ENCODE measurements at regions not wholly inside any gene's neighbourhood (a gene's known extent, or its start where the extent isn't known, plus 50 kb on each side); places are given as distances from the start of the nearest gene placed in this dataset.
"Not testable (repeated sequence)": the region's sequence is repeated elsewhere in the genome, so short reads cannot be mapped to it uniquely, and the experiment has no call there.

DNA sequence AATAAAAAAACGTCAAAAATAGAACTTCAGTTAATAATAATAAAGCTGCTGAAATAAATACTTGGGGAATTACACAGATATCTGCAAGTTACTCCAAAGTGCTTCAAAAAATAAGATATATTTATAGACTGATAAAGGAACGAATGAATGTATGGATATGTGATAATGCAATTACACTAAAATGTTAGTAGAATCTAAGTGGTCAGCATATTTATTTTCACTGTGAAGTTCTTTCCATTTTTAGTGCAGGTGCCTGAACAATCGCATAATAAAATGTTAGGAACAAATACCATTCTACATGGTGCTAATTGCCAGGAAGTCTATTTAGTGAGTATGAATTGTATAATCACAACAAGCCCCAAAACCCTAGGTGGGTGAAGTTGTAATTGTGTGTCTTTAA, 169.6 kb upstream of the RGPD4 start:
- no peak for DNase-seq

DNA sequence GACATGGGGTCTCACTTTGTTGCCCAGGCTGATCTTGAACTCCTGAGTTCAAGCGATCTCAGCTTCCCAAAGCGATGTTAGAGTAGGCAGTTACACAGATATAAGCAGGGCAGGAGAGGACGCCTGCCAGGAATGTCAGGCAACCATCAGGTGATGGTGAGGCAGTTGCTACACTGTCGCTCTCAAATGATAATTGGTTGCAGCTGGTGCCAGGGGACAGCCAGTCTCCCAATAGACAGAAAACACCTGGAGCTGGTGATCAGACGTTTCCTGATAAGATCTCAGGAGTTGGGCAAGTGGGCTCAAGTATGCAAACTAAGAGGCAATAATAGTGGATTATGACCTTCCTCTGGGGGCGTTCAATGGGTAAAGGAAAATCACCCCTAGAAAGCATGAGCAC, 163.1 kb upstream of the RGPD4 start:
- no peak for DNase-seq

DNA sequence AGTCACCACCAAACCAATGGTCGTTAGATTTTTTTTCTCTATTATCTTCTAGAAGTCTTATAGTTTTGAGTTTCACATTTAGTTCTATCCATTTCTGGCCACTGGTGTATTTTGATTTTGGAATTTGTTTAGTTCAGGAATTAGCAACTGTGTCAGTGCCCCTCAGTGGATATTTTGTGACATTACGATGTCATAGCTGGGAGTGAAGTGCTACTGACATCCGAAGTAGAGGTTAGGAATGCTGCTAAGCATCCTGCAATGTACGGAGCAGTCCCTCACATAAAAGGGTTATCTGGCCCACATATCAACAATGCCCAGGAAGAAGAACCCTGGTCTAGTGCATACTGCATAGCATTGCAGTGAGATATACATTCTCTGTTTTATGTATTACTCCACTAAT, 157.4 kb upstream of the RGPD4 start:
- no peak for DNase-seq

DNA sequence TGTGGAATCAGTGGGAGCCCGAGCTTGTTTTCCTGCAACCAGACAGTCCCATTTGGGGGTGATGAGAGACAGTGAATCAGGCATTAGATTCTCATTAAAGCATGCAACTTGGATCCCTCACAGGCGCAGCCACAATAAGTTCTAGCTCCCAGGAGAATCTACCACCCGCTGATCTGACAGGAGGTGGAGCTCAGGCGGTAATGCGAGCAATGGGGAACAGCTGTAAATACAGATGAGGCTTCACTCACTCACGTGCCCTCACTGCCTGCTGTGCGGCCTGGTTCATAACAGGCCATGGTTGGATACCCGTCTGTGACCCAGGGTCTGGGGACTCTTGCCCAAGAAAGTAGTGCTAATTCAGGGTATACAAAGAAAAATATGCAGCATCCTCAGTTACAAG, 144.8 kb upstream of the RGPD4 start:
- DNase-seq: no peak

DNA sequence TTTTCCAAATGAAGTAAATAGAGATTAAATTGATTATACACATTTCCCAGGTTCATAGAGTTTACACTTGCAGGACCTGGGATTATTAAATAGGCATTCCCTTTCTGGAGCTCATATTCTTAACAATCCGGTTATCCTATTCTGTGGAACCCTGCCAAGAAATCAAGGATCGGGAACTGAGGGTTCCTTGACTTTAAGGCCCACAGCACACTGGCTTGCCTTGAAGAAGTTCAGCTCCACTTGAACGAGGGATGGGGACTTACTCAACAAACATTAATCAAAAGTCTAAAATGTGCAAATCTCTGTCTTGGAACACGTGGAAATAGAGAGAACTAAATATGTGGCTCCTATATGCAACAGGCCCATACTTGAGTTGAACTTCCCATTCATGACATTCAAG, 142.3 kb upstream of the RGPD4 start:
- no peak for DNase-seq

DNA sequence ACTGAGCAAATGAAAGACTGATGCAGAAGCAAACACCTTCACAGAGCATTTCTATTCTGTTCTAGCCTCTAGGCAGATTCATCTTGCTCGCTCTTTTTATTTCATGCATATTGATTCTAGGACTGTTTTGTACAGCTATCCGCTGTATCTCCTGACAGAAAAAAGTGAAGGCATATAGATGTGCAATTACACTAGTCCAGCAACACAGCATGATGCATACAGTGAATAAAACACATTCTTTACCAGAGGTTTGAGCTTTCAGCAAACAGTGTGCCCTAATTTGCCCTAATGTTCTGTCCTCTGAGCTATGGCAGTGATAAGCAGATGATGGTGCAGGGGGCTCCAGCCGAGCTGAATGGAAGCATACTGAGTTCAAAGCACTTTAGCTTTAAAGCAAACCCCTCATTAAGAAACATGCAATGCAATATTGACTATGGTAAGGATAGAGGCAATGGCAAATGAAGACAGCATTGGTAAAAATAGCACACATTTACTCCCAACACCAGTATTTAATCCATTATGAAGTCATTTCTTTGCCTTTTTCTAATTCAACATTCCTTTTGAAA, 141.2 kb upstream of the RGPD4 start:
- no peak for DNase-seq

DNA sequence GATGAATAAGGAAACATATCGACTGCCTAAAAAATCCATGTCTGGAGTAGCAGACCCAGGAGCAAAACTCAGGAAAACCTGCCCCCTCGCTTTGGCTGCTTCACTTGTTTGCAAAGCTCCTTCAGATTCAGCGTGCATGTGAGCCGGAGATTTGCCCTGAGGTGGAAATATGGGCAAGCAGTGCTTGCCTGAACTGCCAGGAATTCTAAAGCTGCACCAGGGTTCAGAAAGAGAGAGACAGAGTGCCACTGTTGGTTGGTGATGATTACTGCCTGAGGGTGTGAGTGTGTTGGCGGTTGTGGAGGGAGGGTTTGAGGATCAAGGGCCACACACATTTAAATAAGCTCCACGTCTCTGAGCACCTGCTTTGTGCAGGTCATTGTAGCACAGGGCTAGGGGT, 139.6 kb upstream of the RGPD4 start:
- no peak for DNase-seq

DNA sequence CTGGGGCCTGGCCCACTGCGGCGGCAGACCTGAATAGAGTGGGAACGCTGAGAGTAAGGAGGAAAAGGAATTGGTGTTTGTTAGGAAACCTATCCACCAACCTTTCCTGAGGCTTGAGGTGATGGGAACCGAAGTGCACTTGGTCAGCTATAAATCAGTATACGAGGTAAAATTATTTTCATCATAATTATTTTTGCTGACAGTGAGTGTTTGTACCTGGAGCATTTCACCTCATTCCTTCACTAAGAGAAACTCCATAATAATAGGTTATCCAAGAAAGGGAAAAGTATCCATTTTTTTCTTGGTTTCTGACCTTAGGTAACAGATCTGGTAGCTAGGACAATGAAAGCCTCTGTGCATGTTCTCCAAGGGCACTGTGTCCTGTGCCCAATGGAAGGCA, 138.6 kb upstream of the RGPD4 start:
- no peak for DNase-seq

DNA sequence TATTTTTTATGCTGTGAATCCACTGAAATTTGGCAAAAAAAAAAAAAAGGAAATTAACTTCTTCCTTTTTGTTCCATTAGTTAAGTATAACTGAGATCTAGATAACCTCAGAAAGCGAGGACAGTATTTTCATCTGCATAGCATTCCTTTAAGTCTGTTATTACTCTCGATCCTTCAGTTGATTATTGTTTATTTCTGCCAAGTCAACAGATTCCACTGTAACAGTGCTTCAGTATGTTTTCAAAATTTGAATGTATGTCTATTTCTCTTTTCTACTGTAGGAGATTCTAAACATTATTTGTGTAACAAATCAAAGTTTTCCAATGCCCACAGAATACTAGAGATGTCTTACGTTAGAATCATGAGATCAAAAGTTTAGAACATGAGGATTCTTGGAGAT, 133.1 kb upstream of the RGPD4 start:
- no peak for DNase-seq

DNA sequence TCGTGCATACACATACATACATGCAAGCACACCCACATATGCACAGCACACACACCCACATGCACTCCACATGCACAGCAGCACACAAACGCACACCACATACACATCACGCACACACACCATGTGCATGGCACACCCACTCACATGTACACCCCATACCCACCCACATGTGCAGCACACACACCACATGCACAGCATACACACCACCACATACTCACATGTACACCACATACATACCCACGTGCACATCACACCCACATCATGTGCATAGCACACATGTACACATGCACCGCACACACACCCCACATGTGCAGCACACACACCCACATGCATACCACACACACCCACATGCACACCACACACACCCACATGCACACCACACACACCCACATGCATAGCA, 132.0 kb upstream of the RGPD4 start:
- DNase-seq: no peak

DNA sequence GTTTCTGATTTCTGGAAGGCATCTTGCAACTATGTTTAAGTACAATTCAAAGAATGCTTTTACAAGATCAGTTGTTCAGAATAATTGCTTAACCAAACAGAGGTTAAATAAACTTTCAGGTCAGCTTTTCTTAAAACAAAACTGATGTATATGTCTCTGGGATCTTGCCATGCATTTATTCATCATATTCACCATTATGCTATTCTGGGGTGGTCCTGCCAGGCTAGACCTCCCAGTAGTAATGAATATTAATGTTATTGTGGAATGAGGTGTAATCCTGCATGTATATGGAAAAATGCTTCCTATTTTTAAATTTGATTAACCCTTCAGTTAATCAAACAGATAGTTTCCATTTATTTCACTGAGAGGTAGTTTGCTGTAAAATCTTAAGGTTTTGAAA, 129.3 kb upstream of the RGPD4 start:
- no peak for DNase-seq

DNA sequence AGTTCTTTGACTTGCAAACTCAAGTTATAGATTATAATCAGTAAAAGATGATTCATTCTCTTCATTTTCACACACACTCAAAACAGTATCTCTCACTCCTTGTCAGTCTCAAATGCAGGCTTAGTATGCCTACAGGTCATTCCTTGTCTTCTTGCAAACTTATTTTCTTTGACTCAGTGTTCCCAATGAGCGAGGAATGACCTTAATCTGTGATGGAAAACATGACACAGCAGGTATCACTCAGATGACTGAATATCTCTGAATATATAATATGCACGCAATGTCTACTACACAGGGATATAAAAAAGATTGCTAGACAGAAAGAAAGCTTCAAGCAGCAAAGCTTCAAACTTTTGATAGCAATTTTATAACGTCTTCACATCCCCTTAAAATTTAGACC, 127.8 kb upstream of the RGPD4 start:
- DNase-seq: no peak

DNA sequence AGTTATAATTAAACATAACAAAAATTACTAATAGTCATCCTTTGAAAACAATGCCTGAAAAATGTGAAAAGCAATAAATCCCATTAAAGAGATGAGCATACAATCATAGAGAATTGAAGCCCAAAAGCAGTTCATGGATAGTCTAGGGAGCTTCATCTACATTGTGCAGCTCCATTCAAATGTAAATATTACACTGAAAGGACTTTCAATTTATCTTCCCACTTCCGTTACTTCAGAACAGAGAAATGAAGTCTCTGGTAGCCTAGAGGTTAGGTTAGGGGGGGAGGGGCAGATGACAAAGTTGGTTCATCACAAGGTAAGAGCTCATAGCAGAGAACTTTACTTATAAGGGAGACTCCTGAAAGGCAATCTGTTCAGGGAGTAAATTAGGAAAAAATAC, 126.6 kb upstream of the RGPD4 start:
- no peak for DNase-seq

DNA sequence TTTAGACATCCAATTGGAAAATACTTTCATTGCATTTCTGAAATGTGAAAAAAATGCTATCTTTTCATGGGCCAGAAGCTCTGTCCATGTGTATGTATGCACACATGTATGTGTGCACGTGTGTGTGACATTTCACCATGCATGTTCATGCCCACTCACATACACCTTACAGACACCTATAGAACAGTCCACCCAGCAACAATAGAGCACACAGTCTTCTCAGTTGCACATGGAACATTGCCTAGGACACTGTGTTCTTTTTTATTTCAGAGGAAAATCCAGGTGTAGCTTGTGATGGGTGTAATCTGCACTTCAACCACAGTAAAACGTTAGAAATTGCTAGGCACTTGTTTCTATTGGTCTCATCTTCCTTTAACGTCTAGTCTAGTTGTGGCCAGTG, 114.8 kb upstream of the RGPD4 start:
- no peak for DNase-seq

DNA sequence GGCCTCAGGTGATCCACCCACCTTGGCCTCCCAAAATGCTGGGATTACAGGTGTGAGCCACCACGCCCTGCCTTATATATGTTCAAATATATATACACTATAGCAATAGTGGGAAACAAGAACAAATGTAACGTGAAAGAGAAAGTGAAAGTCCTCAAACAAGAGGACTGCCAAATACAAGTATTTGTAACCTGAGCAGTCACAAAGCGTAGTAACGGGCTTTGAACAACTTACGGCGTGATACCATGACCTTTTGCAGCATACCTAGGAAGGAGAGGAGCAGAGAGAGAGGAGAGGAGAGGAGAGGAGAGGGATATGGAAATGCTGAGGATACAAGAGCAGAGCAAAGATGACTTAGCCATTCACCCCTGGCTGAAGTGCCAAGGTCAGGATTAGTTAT, 113.8 kb upstream of the RGPD4 start:
- peak; percentile 18 for DNase-seq

DNA sequence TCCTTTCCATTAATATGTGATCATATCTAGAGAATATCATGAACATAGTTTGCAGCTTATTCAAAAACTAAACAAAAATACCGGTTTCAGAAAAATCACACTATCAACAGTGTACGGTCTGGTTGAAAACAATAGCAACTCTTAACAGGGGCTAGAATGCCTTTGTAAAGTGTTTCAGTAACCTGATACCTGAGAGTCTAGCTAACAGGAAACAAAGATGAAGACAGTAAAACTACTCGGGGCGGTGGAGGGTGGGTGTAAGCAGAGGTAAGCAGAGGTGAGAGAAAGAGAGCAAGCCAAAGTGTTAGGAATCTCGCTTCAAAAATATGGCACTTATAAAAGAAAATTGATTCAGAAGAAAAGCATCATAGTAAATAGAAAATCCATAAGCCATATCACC, 109.0 kb upstream of the RGPD4 start:
- peak; percentile 7 for DNase-seq

DNA sequence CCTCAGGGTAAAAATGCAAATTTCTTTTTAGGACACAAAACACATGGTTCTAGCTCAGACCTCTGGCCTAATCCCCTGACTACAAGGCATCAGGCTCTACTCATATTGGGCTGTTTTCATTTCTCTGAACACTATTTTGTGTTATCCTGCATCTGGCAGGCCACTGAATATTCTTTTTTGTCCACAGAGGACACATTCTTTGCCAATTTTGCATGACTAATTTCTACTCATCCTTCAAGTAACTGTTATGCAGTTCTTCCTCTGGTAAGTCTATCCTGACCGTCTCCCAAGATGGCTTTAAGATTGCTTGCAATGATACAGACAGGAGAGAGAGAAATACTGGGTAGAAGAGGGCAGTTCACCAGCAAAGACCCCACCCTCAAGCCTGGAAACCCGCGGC, 107.6 kb upstream of the RGPD4 start:
- DNase-seq: no peak

DNA sequence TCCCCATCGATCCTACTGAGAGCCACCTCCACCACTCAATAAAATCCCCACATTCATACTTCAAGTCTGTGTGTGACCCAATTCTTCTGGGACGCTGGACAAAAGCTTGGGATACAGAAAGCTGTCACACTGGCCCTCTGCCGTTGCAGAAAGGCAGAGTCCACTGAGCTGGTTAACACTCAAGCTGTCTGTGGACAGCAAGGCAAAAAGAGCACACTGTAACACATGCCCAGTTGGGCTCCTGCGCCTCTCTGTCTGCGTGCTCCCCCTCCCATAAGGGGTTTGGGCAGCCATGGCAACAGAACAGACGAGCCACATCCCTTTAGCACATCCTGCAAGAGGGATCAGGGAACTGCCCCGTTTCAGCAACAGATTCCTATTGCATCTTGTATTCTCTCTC, 106.9 kb upstream of the RGPD4 start:
- no peak for DNase-seq

DNA sequence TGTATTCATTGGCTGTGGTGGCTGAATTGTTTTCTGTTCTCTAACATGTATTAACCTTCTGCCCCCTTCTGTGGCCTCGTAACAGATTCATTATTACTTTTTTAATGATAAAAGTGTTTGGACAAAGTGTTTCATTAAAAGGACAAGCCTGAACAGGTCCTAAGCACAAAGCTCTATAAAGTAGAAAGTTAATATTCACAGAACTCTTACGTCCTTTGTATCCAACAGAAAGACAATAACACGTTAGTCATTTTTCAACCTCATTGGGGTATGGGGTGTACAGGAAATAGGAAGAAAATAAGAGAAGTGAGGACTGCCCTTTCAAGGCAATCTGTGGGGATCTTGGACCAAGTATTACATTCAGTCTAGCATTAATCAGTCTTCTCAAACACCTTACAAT, 105.5 kb upstream of the RGPD4 start:
- DNase-seq: no peak

DNA sequence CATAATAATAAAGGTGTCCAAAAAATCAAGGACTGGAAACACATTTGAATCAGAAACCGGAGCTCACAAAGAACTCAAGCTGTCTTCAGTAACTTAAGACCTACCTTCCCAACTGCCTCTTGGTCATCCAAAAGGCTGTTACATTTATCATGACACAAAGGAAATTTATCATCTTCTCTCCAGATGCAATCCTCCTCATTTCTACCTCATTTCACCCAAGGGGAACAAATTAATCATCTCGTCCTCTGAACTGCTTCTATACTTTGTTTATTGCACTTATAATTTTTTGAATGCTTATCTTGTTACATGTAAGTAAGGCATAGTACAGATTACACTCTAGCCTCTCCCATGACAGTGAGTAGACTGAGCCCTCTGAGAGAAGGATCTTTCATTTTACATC, 105.1 kb upstream of the RGPD4 start:
- no peak for DNase-seq

DNA sequence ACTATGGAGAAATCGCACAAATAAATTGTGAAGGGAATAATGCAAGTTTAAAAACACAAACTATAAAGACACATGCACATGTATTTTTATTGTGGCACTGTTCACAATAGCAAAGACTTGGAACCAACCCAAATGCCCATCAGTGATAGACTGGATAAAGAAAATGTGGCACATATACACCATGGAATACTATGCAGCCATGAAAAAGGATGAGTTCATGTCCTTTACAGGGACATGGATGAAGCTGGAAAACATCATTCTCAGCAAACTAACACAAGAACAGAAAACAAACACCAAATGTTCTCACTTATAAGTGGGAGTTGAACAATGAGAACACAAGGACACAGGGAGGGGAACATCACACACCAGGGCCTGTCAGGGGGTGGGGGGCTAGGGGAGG, 100.9 kb upstream of the RGPD4 start:
- not testable (repeated sequence) for DNase-seq

DNA sequence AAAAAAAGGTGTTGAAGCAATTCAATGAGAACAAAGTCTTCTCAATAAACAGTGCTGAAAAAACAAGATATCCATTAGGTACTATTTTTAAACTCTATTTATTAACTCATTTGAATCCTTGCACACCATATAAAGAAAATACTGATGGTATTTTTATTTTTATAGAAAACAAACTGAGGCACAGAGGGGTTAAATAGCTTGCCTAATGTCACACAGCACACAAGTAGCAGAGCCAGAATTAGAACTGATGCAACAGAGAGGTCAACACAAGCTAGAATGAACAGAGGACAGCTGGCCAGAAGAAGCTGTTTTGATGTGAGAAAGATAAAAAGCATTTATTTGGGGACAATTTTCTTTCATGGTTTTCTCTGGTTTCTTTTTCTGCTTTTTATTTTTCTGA, 99.4 kb upstream of the RGPD4 start:
- no peak for DNase-seq

DNA sequence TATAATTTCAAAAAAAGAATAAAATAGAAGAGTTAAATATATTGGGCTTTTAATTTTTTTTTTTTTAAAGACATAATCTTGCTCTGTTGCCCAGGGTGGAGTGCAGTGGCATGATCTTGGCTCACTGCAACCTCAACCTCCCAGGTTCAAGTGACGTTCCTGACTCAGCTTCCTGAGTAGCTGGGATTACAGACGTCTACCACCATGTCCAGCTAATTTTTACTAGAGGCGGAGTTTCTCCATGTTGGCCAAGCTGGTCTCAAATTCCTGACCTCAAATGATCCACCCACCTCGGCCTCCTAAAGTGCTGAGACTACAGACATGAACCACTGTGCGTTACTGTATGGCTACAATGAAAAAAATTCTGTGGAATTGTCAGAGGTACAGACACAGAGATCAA, 98.1 kb upstream of the RGPD4 start:
- DNase-seq: no peak

DNA sequence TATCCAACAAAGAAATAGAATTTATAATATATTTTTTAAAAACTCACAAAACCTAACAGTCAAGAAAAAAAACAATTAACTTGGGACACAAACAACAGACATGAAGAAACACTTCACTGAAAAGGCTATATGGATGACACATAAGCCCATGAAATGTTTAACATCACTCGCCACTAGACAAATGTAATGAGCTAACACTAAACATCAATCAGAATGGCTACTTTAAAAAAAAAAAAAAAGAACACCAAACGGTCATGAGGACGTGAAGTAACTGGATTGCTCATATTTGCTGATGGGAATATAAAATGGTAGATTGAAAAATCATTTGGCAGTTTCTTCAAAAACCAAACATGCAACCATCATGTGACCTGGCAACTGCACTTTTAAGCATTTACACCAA, 97.3 kb upstream of the RGPD4 start:
- DNase-seq: no peak

DNA sequence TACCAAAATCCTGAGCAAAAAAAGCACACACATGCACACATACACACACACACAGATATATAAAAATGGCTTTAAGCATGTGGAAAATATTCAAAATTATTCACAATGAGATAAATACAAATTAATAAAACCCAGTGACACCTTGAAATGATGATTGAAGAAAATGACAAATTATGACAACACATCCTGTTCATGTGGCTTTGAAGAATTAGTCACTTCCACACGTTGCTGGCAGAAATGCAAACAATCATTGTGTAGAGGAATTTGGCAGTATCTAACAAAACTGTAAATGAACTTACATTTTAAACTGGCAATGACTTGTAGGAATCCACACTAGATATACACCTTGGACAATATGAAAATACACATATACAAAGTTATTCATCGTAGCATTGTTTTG, 95.8 kb upstream of the RGPD4 start:
- DNase-seq: no peak

DNA sequence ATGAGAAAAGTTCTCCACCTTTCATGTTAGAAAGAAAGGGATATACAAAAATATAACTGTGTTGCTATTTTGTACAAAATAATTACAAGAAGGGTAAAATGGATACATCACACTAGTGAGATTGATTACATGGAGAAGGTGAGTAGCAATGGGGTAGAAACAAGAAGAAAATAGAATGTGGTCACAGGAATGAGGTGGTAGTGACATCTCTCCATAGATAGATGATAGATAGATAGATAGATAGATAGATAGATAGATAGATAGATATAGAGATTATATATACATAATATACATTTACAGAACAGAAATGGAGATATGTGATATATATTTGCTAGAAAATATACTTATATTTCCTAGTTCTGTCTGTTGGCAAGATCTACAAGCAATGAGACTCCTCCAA, 95.3 kb upstream of the RGPD4 start:
- no peak for DNase-seq

Data from NCI-H774 (cell line).